ENCODE measurements at regions not wholly inside any gene's neighbourhood (a gene's known extent, or its start where the extent isn't known, plus 50 kb on each side); places are given as distances from the start of the nearest gene placed in this dataset.

- Histone ChIP-seq H3K4me1 (no peaks in the 10 kb centered on the region), H3K9me3 (no peaks in the 10 kb centered on the region), H3K27me3 (no peaks in the 10 kb centered on the region), H3K36me3 (no peaks in the 10 kb centered on the region), H3K4me3 (ENCODE audit: low read depth, low read length) (no peak overlapping the region)
- TF ChIP-seq CTCF (IDR thresholded peaks at IDR 0.05; ENCODE audit: low read depth, low read length), result no peak
- DNase-seq, result no peak
These were observed 118.4 kb upstream of the PTPRK start for GRCh38 chr6:128638817-128639216.

GRCh38 chr6:128635219-128635618, 114.8 kb upstream of the PTPRK start:
- H3K9me3 ChIP-seq, result no peaks in the 10 kb centered on the region
- H3K4me1 ChIP-seq, result no peaks in the 10 kb centered on the region
- H3K27me3 ChIP-seq, result no peaks in the 10 kb centered on the region
- H3K36me3 ChIP-seq, result no peaks in the 10 kb centered on the region
- no peak for DNase-seq
- TF ChIP-seq CTCF (IDR thresholded peaks at IDR 0.05; ENCODE audit: low read depth, low read length), result no peak
- H3K4me3 ChIP-seq (ENCODE audit: low read depth, low read length), result no peak overlapping the region

- DNase-seq, result no peak
- Histone ChIP-seq H3K4me1 (no peaks in the 10 kb centered on the region), H3K9me3 (no peaks in the 10 kb centered on the region), H3K27me3 (no peaks in the 10 kb centered on the region), H3K4me3 (ENCODE audit: low read depth, low read length) (no peak overlapping the region), H3K36me3 (no peaks in the 10 kb centered on the region)
- TF ChIP-seq CTCF (IDR thresholded peaks at IDR 0.05; ENCODE audit: low read depth, low read length), result no peak
These were observed 111.7 kb upstream of the PTPRK start for GRCh38 chr6:128632131-128632530.

GRCh38 chr6:128631031-128631430, 110.6 kb upstream of the PTPRK start:
- Histone ChIP-seq H3K27me3 (no peaks in the 10 kb centered on the region), H3K36me3 (no peaks in the 10 kb centered on the region), H3K9me3 (no peaks in the 10 kb centered on the region), H3K4me3 (ENCODE audit: low read depth, low read length) (no peak overlapping the region), H3K4me1 (no peaks in the 10 kb centered on the region)
- DNase-seq, result no peak
- no peak for TF ChIP-seq CTCF (IDR thresholded peaks at IDR 0.05; ENCODE audit: low read depth, low read length)

GRCh38 chr6:128630213-128630612, 109.8 kb upstream of the PTPRK start:
- DNase-seq, result no peak
- Histone ChIP-seq H3K4me1 (no peaks in the 10 kb centered on the region), H3K4me3 (ENCODE audit: low read depth, low read length) (no peak overlapping the region), H3K36me3 (no peaks in the 10 kb centered on the region), H3K9me3 (no peaks in the 10 kb centered on the region), H3K27me3 (no peaks in the 10 kb centered on the region)
- no peak for TF ChIP-seq CTCF (IDR thresholded peaks at IDR 0.05; ENCODE audit: low read depth, low read length)

- no peak for TF ChIP-seq CTCF (IDR thresholded peaks at IDR 0.05; ENCODE audit: low read depth, low read length)
- no peaks in the 10 kb centered on the region for H3K27me3 ChIP-seq
- H3K4me1 ChIP-seq, result no peaks in the 10 kb centered on the region; the same call in 1 of the 2 replicates
- DNase-seq, result no peak
- no peaks in the 10 kb centered on the region for H3K36me3 ChIP-seq
- H3K9me3 ChIP-seq, result no peaks in the 10 kb centered on the region
- no peak overlapping the region for H3K4me3 ChIP-seq (ENCODE audit: low read depth, low read length)
These were observed 96.9 kb upstream of the PTPRK start for GRCh38 chr6:128617285-128617684.

Measured in BE2C (cell line).